ENCODE measurements at regions not wholly inside any gene's neighbourhood (a gene's known extent, or its start where the extent isn't known, plus 50 kb on each side); places are given as distances from the start of the nearest gene placed in this dataset.

GRCh38 chr13:85255978-85256377 lies 543.2 kb downstream of the SLITRK6 start:
- no peak for TF ChIP-seq CTCF (IDR thresholded peaks at IDR 0.05)
- TF ChIP-seq POLR2A (IDR thresholded peaks at IDR 0.05) = no peak

Data from adrenal gland (tissue), 5 donors.